Mammary epithelial cell (primary cell): ENCODE measurements at regions not wholly inside any gene's neighbourhood (a gene's known extent, or its start where the extent isn't known, plus 50 kb on each side); places are given as distances from the start of the nearest gene placed in this dataset.

Experiments
- EZH2 ChIP-seq: IDR thresholded peaks from 2 replicates; pipeline ENCODE4 v1.6.1; 2012; ENCODE audit warnings: low read length, inconsistent platforms, borderline replicate concordance
- TF ChIP-seq, protein P1 (sequence below), 2 donors: IDR thresholded peaks in 1 of 2; conservative IDR thresholded peaks in 1 of 2; 2 replicates each; pipeline ENCODE4 v1.5.1; 2011 to 2012; ENCODE audit warnings: inconsistent platforms in 2 of 2, low read length in 2 of 2, mild to moderate bottlenecking in 2 of 2, control low read depth in 1 of 2, low read depth in 1 of 2; ENCODE audit not compliant: insufficient read depth in 1 of 2; ENCODE audit errors: extremely low read depth in 1 of 2

DNA sequence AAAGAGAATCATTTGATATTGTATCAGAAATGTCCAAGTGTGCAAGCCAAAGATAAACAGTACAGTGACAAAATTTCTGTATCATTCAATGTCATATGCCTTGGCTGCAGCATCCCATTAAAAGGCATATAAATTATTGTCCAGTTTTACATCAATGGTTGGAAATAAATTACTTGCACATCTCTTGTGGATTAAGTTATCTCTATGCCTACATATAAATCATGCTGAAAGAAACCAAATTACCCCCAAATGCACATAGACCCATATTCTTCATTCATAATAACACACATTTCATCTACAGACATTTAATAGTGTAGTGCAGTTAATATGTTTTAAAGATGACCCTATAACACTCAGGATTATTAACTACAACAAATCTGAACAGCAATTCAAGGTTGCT, 1415.7 kb upstream of the PCDH9 start:
- TF ChIP-seq, protein P1, sequence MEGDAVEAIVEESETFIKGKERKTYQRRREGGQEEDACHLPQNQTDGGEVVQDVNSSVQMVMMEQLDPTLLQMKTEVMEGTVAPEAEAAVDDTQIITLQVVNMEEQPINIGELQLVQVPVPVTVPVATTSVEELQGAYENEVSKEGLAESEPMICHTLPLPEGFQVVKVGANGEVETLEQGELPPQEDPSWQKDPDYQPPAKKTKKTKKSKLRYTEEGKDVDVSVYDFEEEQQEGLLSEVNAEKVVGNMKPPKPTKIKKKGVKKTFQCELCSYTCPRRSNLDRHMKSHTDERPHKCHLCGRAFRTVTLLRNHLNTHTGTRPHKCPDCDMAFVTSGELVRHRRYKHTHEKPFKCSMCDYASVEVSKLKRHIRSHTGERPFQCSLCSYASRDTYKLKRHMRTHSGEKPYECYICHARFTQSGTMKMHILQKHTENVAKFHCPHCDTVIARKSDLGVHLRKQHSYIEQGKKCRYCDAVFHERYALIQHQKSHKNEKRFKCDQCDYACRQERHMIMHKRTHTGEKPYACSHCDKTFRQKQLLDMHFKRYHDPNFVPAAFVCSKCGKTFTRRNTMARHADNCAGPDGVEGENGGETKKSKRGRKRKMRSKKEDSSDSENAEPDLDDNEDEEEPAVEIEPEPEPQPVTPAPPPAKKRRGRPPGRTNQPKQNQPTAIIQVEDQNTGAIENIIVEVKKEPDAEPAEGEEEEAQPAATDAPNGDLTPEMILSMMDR (conservative IDR thresholded peaks at IDR 0.05 in 1 of 2, IDR thresholded peaks at IDR 0.05 in 1 of 2; ENCODE audit: extremely low read depth in 1 of 2, insufficient read depth in 1 of 2, low read depth in 1 of 2, low read length in 2 of 2), result no peak
- no peak for TF ChIP-seq EZH2
